ENCODE measurements at regions not wholly inside any gene's neighbourhood (a gene's known extent, or its start where the extent isn't known, plus 50 kb on each side); places are given as distances from the start of the nearest gene placed in this dataset.
"Not testable (repeated sequence)": the region's sequence is repeated elsewhere in the genome, so short reads cannot be mapped to it uniquely, and the experiment has no call there.

DNA sequence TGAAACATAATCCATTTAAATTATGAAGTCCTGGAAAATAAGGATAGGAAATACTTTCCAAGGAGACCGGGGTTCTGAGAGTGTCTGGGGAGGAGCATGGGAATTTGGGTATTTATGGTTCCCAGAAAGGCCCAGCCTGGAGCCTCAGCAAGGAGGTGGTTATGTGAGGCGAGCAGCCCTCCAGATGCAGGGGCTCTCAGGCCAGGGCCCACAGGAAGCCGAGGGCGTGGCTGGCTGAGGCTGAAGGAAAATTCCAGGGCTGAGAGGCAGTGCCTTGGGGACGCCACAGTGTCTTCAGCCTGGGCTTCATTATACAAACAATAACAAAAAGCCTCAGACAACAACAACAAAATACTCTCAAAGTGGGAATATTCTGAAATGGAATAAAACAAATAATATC, 86.9 kb upstream of the SERPINE2 start:
- TF ChIP-seq, protein P1, sequence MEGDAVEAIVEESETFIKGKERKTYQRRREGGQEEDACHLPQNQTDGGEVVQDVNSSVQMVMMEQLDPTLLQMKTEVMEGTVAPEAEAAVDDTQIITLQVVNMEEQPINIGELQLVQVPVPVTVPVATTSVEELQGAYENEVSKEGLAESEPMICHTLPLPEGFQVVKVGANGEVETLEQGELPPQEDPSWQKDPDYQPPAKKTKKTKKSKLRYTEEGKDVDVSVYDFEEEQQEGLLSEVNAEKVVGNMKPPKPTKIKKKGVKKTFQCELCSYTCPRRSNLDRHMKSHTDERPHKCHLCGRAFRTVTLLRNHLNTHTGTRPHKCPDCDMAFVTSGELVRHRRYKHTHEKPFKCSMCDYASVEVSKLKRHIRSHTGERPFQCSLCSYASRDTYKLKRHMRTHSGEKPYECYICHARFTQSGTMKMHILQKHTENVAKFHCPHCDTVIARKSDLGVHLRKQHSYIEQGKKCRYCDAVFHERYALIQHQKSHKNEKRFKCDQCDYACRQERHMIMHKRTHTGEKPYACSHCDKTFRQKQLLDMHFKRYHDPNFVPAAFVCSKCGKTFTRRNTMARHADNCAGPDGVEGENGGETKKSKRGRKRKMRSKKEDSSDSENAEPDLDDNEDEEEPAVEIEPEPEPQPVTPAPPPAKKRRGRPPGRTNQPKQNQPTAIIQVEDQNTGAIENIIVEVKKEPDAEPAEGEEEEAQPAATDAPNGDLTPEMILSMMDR (IDR thresholded peaks at IDR 0.05): no peak
- TF ChIP-seq POLR2A (IDR thresholded peaks at IDR 0.05): no peak
- intact Hi-C loops (cut with DNase I; ENCODE audit: low total_unique reads): no loop called here
- H3K4me3 ChIP-seq (ENCODE audit: low read depth, poor library complexity, severe bottlenecking): no peak overlapping the region
- no peak for DNase-seq (ENCODE audit: low spot score in 2 of 2)
- 42 to 51% methylated on average over 5 of the region's 5 CpGs for WGBS, 2 donors

DNA sequence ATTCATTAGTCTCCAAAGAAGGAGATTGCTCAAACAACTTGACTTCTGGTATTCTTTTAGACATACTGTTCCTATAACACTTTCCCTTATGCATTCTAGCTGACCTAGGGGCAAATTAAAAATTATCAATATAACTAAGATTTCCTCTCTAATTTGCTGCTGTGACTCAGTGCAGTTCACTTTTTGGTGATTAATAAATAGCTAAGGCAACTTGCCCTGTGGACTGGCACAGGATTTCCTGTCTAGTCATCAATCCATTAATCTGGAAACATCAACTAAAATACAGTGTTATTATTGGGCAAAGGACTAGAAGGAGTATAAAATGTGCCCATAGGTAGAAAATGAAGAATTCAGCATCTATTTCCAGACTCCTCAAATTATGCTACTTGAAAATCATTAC, 83.5 kb upstream of the SERPINE2 start:
- TF ChIP-seq POLR2A (IDR thresholded peaks at IDR 0.05): no peak
- TF ChIP-seq, protein P1 (IDR thresholded peaks at IDR 0.05): no peak
- intact Hi-C loops (cut with DNase I; ENCODE audit: low total_unique reads): no loop called here
- H3K4me3 ChIP-seq (ENCODE audit: low read depth, poor library complexity, severe bottlenecking): no peak overlapping the region
- no peak for DNase-seq (ENCODE audit: low spot score in 2 of 2)

DNA sequence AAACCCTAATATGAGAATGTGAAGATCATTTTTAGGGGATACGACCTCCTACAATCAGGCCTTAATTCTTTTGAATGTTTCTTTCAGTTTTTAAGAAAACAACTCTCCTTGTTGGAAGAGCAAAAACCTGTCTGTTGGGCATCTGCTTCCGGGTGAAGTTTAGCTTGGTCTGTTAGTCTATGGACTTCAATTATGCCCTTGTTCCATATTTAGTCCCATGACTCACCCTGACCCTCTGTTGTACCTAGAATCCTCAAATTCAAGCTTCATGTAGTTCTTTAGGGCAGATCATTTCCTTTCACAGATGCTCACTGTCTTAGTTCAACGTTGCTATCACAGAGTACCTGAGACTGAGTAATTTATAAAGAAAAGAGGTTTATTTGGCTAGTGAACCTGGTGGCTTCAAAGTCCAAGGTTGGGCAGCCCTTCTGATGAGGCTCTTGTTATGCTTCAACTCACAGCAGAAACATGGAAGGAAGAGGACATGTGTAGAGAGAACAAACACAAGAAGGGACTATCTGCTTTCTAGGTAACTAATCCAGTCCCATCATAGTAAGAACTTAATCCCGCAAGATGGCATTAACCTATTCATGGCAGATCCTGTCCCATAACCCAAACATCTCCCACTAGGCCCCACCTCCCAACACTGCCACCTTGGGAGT, 82.5 kb upstream of the SERPINE2 start:
- TF ChIP-seq POLR2A (IDR thresholded peaks at IDR 0.05): no peak
- TF ChIP-seq, protein P1 (IDR thresholded peaks at IDR 0.05): no peak
- WGBS, 2 donors: 79 to 82% methylated on average over 4 of the region's 4 CpGs
- no peak for DNase-seq (ENCODE audit: low spot score in 2 of 2)
- intact Hi-C loops (cut with DNase I; ENCODE audit: low total_unique reads): no loop called here
- no peak overlapping the region for H3K4me3 ChIP-seq (ENCODE audit: low read depth, poor library complexity, severe bottlenecking)

DNA sequence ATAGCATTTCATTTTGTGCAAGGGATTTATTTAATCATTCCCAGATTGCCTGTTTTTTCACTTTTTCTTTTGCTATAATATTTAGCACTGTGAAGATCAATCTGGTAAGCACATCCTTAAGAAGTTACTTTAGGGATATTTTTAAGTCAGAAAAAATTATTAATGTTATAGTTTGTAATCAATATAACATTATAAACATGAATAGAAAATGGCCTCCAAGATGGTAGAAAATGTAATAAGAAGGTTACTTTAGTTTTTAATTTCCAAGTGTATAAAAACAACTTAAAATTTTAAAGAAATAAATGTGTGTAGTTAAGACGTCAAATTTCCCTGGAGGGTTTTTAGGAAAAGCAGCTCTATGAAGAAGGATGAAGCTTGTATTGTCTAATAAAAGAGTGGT, 81.9 kb upstream of the SERPINE2 start:
- intact Hi-C loops (cut with DNase I; ENCODE audit: low total_unique reads): no loop called here
- 38 to 56% methylated on average over 1 of the region's 1 CpG for WGBS, 2 donors
- H3K4me3 ChIP-seq (ENCODE audit: low read depth, poor library complexity, severe bottlenecking): no peak overlapping the region
- TF ChIP-seq POLR2A (IDR thresholded peaks at IDR 0.05): no peak
- no peak for DNase-seq (ENCODE audit: low spot score in 2 of 2)

GRCh38 chr2:224119846-224120245, 80.8 kb upstream of the SERPINE2 start:
- H3K4me3 ChIP-seq (ENCODE audit: low read depth, poor library complexity, severe bottlenecking); intact Hi-C loops (cut with DNase I; ENCODE audit: low total_unique reads); DNase-seq (ENCODE audit: low spot score in 2 of 2): not testable (repeated sequence)
- WGBS, 2 donors: 100% methylated on average over 1 of the region's 1 CpG

- TF ChIP-seq POLR2A (IDR thresholded peaks at IDR 0.05): no peak
- TF ChIP-seq, protein P1 (IDR thresholded peaks at IDR 0.05): no peak
- intact Hi-C loops (cut with DNase I; ENCODE audit: low total_unique reads): no loop called here
- no peak overlapping the region for H3K4me3 ChIP-seq (ENCODE audit: low read depth, poor library complexity, severe bottlenecking)
- no peak for DNase-seq (ENCODE audit: low spot score in 2 of 2)
- WGBS, 2 donors: 56 to 60% methylated on average over 2 of the region's 2 CpGs
Measured at GRCh38 chr2:224114428-224114827, 75.3 kb upstream of the SERPINE2 start.

- DNase-seq (ENCODE audit: low spot score in 2 of 2); intact Hi-C loops (cut with DNase I; ENCODE audit: low total_unique reads); H3K4me3 ChIP-seq (ENCODE audit: low read depth, poor library complexity, severe bottlenecking): not testable (repeated sequence)
- 11 to 12% methylated on average over 1 of the region's 1 CpG for WGBS, 2 donors
Measured at GRCh38 chr2:224113930-224114329, 74.8 kb upstream of the SERPINE2 start.

Measured in lower leg skin (tissue), 4 donors.